ENCODE measurements at regions not wholly inside any gene's neighbourhood (a gene's known extent, or its start where the extent isn't known, plus 50 kb on each side); places are given as distances from the start of the nearest gene placed in this dataset.

GRCh38 chr1:36664571-36665287, 182.0 kb upstream of the CSF3R start:
- Histone ChIP-seq H3K4me2 (replicated peaks; ENCODE audit: low read depth, low read length, poor library complexity, severe bottlenecking) (no peak overlapping the region), H3K4me1 (ENCODE audit: control insufficient read depth in 2 of 2, insufficient read depth in 2 of 2, low read length in 2 of 2) (no peaks in the 10 kb centered on the region), H4K20me1 (ENCODE audit: control insufficient read depth, insufficient read depth, low read length, poor library complexity, severe bottlenecking) (no peaks in the 10 kb centered on the region), H3K27me3 (replicated peaks in 1 of 4; ENCODE audit: control extremely low read depth in 1 of 4, control insufficient read depth in 3 of 4, insufficient read depth in 4 of 4, low read length in 3 of 4) (peaks cover 0 to 3% (median 0%) of the 10 kb centered on the region in 4 experiments), H2AFZ (ENCODE audit: insufficient read depth, low read depth, low read length, poor library complexity, severe bottlenecking) (no peak overlapping the region), H3K36me3 (replicated peaks in 1 of 2; ENCODE audit: control extremely low read depth in 1 of 2, control insufficient read depth in 1 of 2, extremely low read depth in 1 of 2, insufficient read depth in 2 of 2, low read length in 1 of 2) (no peaks in the 10 kb centered on the region), H3K79me2 (ENCODE audit: control insufficient read depth, insufficient read depth, low read length) (no peaks in the 10 kb centered on the region), H3K9ac (ENCODE audit: low read length) (no peak overlapping the region), H3K4me3 (ENCODE audit: control extremely low read depth in 1 of 5, extremely low read depth in 1 of 5, insufficient read depth in 1 of 5, low read depth in 2 of 5, low read length in 4 of 5) (no peak overlapping the region), H3K9me3 (ENCODE audit: control extremely low read depth in 1 of 3, control insufficient read depth in 2 of 3, insufficient read depth in 1 of 3, low read length in 2 of 3) (peaks cover 0 to 3% (median 0%) of the 10 kb centered on the region in 3 donors), H3K27ac (ENCODE audit: low read length in 2 of 2) (peak overlapping the region in 1 of 2 donors; percentile 18)
- TF ChIP-seq EZH2 (IDR thresholded peaks at IDR 0.05; ENCODE audit: borderline replicate concordance, insufficient read depth, low read depth, low read length, poor library complexity, severe bottlenecking), result no peak
- TF ChIP-seq, protein P1, sequence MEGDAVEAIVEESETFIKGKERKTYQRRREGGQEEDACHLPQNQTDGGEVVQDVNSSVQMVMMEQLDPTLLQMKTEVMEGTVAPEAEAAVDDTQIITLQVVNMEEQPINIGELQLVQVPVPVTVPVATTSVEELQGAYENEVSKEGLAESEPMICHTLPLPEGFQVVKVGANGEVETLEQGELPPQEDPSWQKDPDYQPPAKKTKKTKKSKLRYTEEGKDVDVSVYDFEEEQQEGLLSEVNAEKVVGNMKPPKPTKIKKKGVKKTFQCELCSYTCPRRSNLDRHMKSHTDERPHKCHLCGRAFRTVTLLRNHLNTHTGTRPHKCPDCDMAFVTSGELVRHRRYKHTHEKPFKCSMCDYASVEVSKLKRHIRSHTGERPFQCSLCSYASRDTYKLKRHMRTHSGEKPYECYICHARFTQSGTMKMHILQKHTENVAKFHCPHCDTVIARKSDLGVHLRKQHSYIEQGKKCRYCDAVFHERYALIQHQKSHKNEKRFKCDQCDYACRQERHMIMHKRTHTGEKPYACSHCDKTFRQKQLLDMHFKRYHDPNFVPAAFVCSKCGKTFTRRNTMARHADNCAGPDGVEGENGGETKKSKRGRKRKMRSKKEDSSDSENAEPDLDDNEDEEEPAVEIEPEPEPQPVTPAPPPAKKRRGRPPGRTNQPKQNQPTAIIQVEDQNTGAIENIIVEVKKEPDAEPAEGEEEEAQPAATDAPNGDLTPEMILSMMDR (IDR thresholded peaks at IDR 0.05), result no peak
- ATAC-seq (ENCODE audit: low read depth) (peak; percentile 10), DNase-seq (no peak)
- intact Hi-C loops (cut with micrococcal nuclease), result no loop called here
- CTCF ChIA-PET, result no interaction called here
- no peaks in the 10 kb centered on the region for H3K9me3 Mint-ChIP-seq (ENCODE audit: insufficient read depth)
- H3K4me3 Mint-ChIP-seq, result no peak overlapping the region
- WGBS (ENCODE audit: insufficient coverage), result 80% methylated on average over 6 of the region's 11 CpGs
- peak overlapping the region; percentile 11 for H3K27ac Mint-ChIP-seq
- POLR2A ChIA-PET, result interaction anchor here (0.5 kb wide), 1 partner anchor 298 kb away, joined by 4 read pairs; no protein-coding TSS in a partner anchor
- H3K27me3 Mint-ChIP-seq, result peaks cover 24% of the 10 kb centered on the region
- peaks cover 12% of the 10 kb centered on the region for H3K4me1 Mint-ChIP-seq

- WGBS (ENCODE audit: insufficient coverage), result 73% methylated on average over 3 of the region's 6 CpGs
- Mint-ChIP-seq H3K27ac (peak overlapping the region; percentile 81), H3K4me3 (peak overlapping the region; percentile 52), H3K4me1 (peaks cover 12% of the 10 kb centered on the region), H3K27me3 (peaks cover 31% of the 10 kb centered on the region), H3K9me3 (ENCODE audit: insufficient read depth) (no peaks in the 10 kb centered on the region)
- peaks cover 0 to 3% (median 0%) of the 10 kb centered on the region in 3 donors for H3K9me3 ChIP-seq (ENCODE audit: control extremely low read depth in 1 of 3, control insufficient read depth in 2 of 3, insufficient read depth in 1 of 3, low read length in 2 of 3)
- peaks cover 0 to 6% (median 0%) of the 10 kb centered on the region in 4 experiments for H3K27me3 ChIP-seq (replicated peaks in 1 of 4; ENCODE audit: control extremely low read depth in 1 of 4, control insufficient read depth in 3 of 4, insufficient read depth in 4 of 4, low read length in 3 of 4)
- intact Hi-C loops (cut with micrococcal nuclease), result no loop called here
- DNase-seq, result no peak
- no peaks in the 10 kb centered on the region for H4K20me1 ChIP-seq (ENCODE audit: control insufficient read depth, insufficient read depth, low read length, poor library complexity, severe bottlenecking)
- no peaks in the 10 kb centered on the region for H3K36me3 ChIP-seq (replicated peaks in 1 of 2; ENCODE audit: control extremely low read depth in 1 of 2, control insufficient read depth in 1 of 2, extremely low read depth in 1 of 2, insufficient read depth in 2 of 2, low read length in 1 of 2)
- TF ChIP-seq EZH2 (IDR thresholded peaks at IDR 0.05; ENCODE audit: borderline replicate concordance, insufficient read depth, low read depth, low read length, poor library complexity, severe bottlenecking), result no peak
- TF ChIP-seq, protein P1 (IDR thresholded peaks at IDR 0.05), result no peak
- H3K79me2 ChIP-seq (ENCODE audit: control insufficient read depth, insufficient read depth, low read length), result no peaks in the 10 kb centered on the region
- ATAC-seq (ENCODE audit: low read depth), result peak; percentile 21
- no peak overlapping the region for H3K4me3 ChIP-seq (ENCODE audit: control extremely low read depth in 1 of 5, extremely low read depth in 1 of 5, insufficient read depth in 1 of 5, low read depth in 2 of 5, low read length in 4 of 5)
- H3K9ac ChIP-seq (ENCODE audit: low read length), result no peak overlapping the region
- no peaks in the 10 kb centered on the region for H3K4me1 ChIP-seq (ENCODE audit: control insufficient read depth in 2 of 2, insufficient read depth in 2 of 2, low read length in 2 of 2)
- H2AFZ ChIP-seq (ENCODE audit: insufficient read depth, low read depth, low read length, poor library complexity, severe bottlenecking), result no peak overlapping the region
- peak overlapping the region in 1 of 2 donors; percentile 18 for H3K27ac ChIP-seq (ENCODE audit: low read length in 2 of 2)
- CTCF ChIA-PET, result interaction anchor here (1.7 kb wide), 1 partner anchor 15 kb away, joined by 5 read pairs; no protein-coding TSS in a partner anchor
- H3K4me2 ChIP-seq (replicated peaks; ENCODE audit: low read depth, low read length, poor library complexity, severe bottlenecking), result no peak overlapping the region
- POLR2A ChIA-PET, result no interaction called here
These were observed 181.2 kb upstream of the CSF3R start for GRCh38 chr1:36663772-36664430.

All from B cell (primary cell).